Thymus (tissue), 11 donors: ENCODE measurements at regions not wholly inside any gene's neighbourhood (a gene's known extent, or its start where the extent isn't known, plus 50 kb on each side); places are given as distances from the start of the nearest gene placed in this dataset.

Source experiments
- DNase-seq, 9 donors: peaks; one replicate each; pipeline ENCODE4 v3.0.0-alpha.2; 2013; ENCODE audit warnings: low spot score in 9 of 9, low read depth in 6 of 9, missing footprints in 1 of 9
- H3K27ac ChIP-seq, 2 donors: one replicate each; pipeline ENCODE4 v1.5.1; 2013; ENCODE audit warnings: control low read depth in 1 of 2, low read depth in 1 of 2, low read length in 1 of 2, mild to moderate bottlenecking in 1 of 2, moderate library complexity in 1 of 2
- H3K27me3 ChIP-seq, 2 donors: one replicate each; pipeline ENCODE4 v1.5.1; 2013; ENCODE audit warnings: low read length in 1 of 2; ENCODE audit not compliant: control insufficient read depth in 2 of 2, insufficient read depth in 1 of 2
- H3K36me3 ChIP-seq, 2 donors: one replicate each; pipeline ENCODE4 v1.5.1; 2013; ENCODE audit warnings: low read length in 1 of 2, mild to moderate bottlenecking in 1 of 2, moderate library complexity in 1 of 2; ENCODE audit not compliant: control insufficient read depth in 2 of 2, insufficient read depth in 2 of 2
- H3K4me1 ChIP-seq, 2 donors: one replicate each; pipeline ENCODE4 v1.5.1; 2013; ENCODE audit warnings: low read length in 2 of 2; ENCODE audit not compliant: control insufficient read depth in 2 of 2, insufficient read depth in 2 of 2
- H3K4me3 ChIP-seq, 2 donors: one replicate each; pipeline ENCODE4 v1.5.1; 2013; ENCODE audit warnings: low read length in 2 of 2, control low read depth in 1 of 2, mild to moderate bottlenecking in 1 of 2
- H3K9me3 ChIP-seq, 2 donors: one replicate each; pipeline ENCODE4 v1.5.1; 2013; ENCODE audit warnings: low read length in 1 of 2, mild to moderate bottlenecking in 1 of 2; ENCODE audit not compliant: control insufficient read depth in 2 of 2, insufficient read depth in 1 of 2
- WGBS: extraction: QIAGEN DNeasy Blood & Tissue Kit; methylation state at CpG from one replicate; pipeline ENCODE4 v1.1.7; 2013; 5-methylcytosine and 5-hydroxymethylcytosine counted together
- donor health status: healthy.

- WGBS, result 92% methylated on average over 2 of the region's 2 CpGs
- Histone ChIP-seq H3K36me3 (no peaks in the 10 kb centered on the region), H3K9me3 (no peaks in the 10 kb centered on the region), H3K4me3 (no peak overlapping the region), H3K27ac (no peak overlapping the region), H3K27me3 (no peaks in the 10 kb centered on the region), H3K4me1 (no peaks in the 10 kb centered on the region)
- no peak for DNase-seq
Measured at GRCh38 chr4:116486401-116486800, 599.0 kb downstream of the TRAM1L1 start.

GRCh38 chr4:116480546-116480945, 604.8 kb downstream of the TRAM1L1 start:
- no peak for DNase-seq
- Histone ChIP-seq H3K9me3 (peaks cover 2 to 14% of the 10 kb centered on the region in 2 donors), H3K27me3 (no peaks in the 10 kb centered on the region), H3K36me3 (no peaks in the 10 kb centered on the region), H3K4me1 (no peaks in the 10 kb centered on the region), H3K4me3 (no peak overlapping the region), H3K27ac (no peak overlapping the region)
- 93% methylated on average over 3 of the region's 3 CpGs for WGBS

GRCh38 chr4:116478343-116478742, 607.0 kb downstream of the TRAM1L1 start:
- Histone ChIP-seq H3K27me3 (no peaks in the 10 kb centered on the region), H3K4me1 (no peaks in the 10 kb centered on the region), H3K4me3 (no peak overlapping the region), H3K36me3 (no peaks in the 10 kb centered on the region), H3K27ac (no peak overlapping the region), H3K9me3 (peaks cover 2 to 14% of the 10 kb centered on the region in 2 donors)
- 96% methylated on average over 10 of the region's 10 CpGs for WGBS
- DNase-seq, result no peak

GRCh38 chr4:116469582-116469981, 615.8 kb downstream of the TRAM1L1 start:
- DNase-seq, result no peak
- H3K27ac ChIP-seq, result no peak overlapping the region
- no peaks in the 10 kb centered on the region for H3K27me3 ChIP-seq
- H3K36me3 ChIP-seq, result no peaks in the 10 kb centered on the region
- H3K4me3 ChIP-seq, result no peak overlapping the region
- H3K9me3 ChIP-seq, result no peaks in the 10 kb centered on the region
- 53% methylated on average over 1 of the region's 1 CpG for WGBS
- no peaks in the 10 kb centered on the region for H3K4me1 ChIP-seq

- 95% methylated on average over 19 of the region's 19 CpGs for WGBS
- DNase-seq, result no peak
Measured at GRCh38 chr4:116453127-116453526, 632.2 kb downstream of the TRAM1L1 start.

GRCh38 chr4:116449764-116450163, 635.6 kb downstream of the TRAM1L1 start:
- Histone ChIP-seq H3K4me3 (no peak overlapping the region), H3K36me3 (no peaks in the 10 kb centered on the region), H3K27ac (no peak overlapping the region), H3K9me3 (no peaks in the 10 kb centered on the region), H3K4me1 (no peaks in the 10 kb centered on the region), H3K27me3 (no peaks in the 10 kb centered on the region)
- no peak for DNase-seq
- 88% methylated on average over 2 of the region's 2 CpGs for WGBS

More at GRCh38 chr4:116453127-116453526, 632.2 kb downstream of the TRAM1L1 start:
- H3K9me3 ChIP-seq, result no peaks in the 10 kb centered on the region
- no peak overlapping the region for H3K27ac ChIP-seq
- H3K4me3 ChIP-seq, result no peak overlapping the region
- no peaks in the 10 kb centered on the region for H3K36me3 ChIP-seq
- no peaks in the 10 kb centered on the region for H3K4me1 ChIP-seq
- no peaks in the 10 kb centered on the region for H3K27me3 ChIP-seq

GRCh38 chr4:116444117-116444516, 641.3 kb downstream of the TRAM1L1 start:
- Histone ChIP-seq H3K27me3 (no peaks in the 10 kb centered on the region), H3K9me3 (no peaks in the 10 kb centered on the region), H3K4me3 (no peak overlapping the region), H3K36me3 (no peaks in the 10 kb centered on the region), H3K27ac (no peak overlapping the region), H3K4me1 (no peaks in the 10 kb centered on the region)
- DNase-seq, result no peak

- Histone ChIP-seq H3K27me3 (no peaks in the 10 kb centered on the region), H3K27ac (no peak overlapping the region), H3K9me3 (no peaks in the 10 kb centered on the region), H3K36me3 (no peaks in the 10 kb centered on the region), H3K4me3 (no peak overlapping the region), H3K4me1 (no peaks in the 10 kb centered on the region)
- 88% methylated on average over 1 of the region's 1 CpG for WGBS
- DNase-seq, result no peak
Measured at GRCh38 chr4:116438981-116439729, 646.2 kb downstream of the TRAM1L1 start.

GRCh38 chr4:116438417-116438816, 647.0 kb downstream of the TRAM1L1 start:
- no peak overlapping the region for H3K27ac ChIP-seq
- no peak overlapping the region for H3K4me3 ChIP-seq
- DNase-seq, result no peak
- H3K36me3 ChIP-seq, result no peaks in the 10 kb centered on the region
- H3K9me3 ChIP-seq, result no peaks in the 10 kb centered on the region
- 83% methylated on average over 2 of the region's 2 CpGs for WGBS
- H3K27me3 ChIP-seq, result no peaks in the 10 kb centered on the region
- H3K4me1 ChIP-seq, result no peaks in the 10 kb centered on the region
